HEK293 (cell line): ENCODE measurements at regions not wholly inside any gene's neighbourhood (a gene's known extent, or its start where the extent isn't known, plus 50 kb on each side); places are given as distances from the start of the nearest gene placed in this dataset.

Source experiments
- CTCF ChIP-seq: fragments of 450-650 bp; formaldehyde crosslinking; IDR thresholded peaks from 2 replicates; pipeline ENCODE4 v1.5.1; 2016; ENCODE audit warnings: missing biosample characterization, missing genetic modification characterization
- HOXC10 ChIP-seq: sonication (generic); formaldehyde crosslinking; IDR thresholded peaks from 2 replicates; pipeline ENCODE4 v1.8.1; 2023; ENCODE audit warnings: mild to moderate bottlenecking, missing genetic modification reagents
- MYNN ChIP-seq: fragments of 450-650 bp; formaldehyde crosslinking; IDR thresholded peaks from 2 replicates; pipeline ENCODE4 v1.5.1; 2016; ENCODE audit warnings: missing biosample characterization, missing genetic modification characterization, borderline replicate concordance
- ZNF501 ChIP-seq: fragments of 450-650 bp; formaldehyde crosslinking; IDR thresholded peaks from 2 replicates; pipeline ENCODE4 v1.5.1; 2016; ENCODE audit warnings: missing biosample characterization, missing genetic modification characterization
- ZNF585B ChIP-seq: fragments of 450-650 bp; formaldehyde crosslinking; IDR thresholded peaks from 2 replicates; pipeline ENCODE4 v1.5.1; 2016; ENCODE audit warnings: missing biosample characterization, missing genetic modification characterization
- ZNF785 ChIP-seq: fragments of 450-650 bp; formaldehyde crosslinking; IDR thresholded peaks from 2 replicates; pipeline ENCODE4 v1.5.1; 2016; ENCODE audit warnings: missing biosample characterization, missing genetic modification characterization
- TF ChIP-seq, protein P1 (sequence below): fragments of 450-650 bp; formaldehyde crosslinking; IDR thresholded peaks from 2 replicates; pipeline ENCODE4 v1.5.1; 2016; ENCODE audit warnings: missing biosample characterization, missing genetic modification characterization
- TF ChIP-seq, protein P2 (sequence below): fragments of 450-650 bp; formaldehyde crosslinking; IDR thresholded peaks from 2 replicates; pipeline ENCODE4 v1.5.1; 2016; ENCODE audit warnings: missing biosample characterization, missing genetic modification characterization, borderline replicate concordance
- TF ChIP-seq, protein P3 (sequence below): fragments of 450-650 bp; formaldehyde crosslinking; conservative IDR thresholded peaks from 2 replicates; pipeline ENCODE4 v1.5.1; 2016; ENCODE audit warnings: low read depth, missing biosample characterization, missing genetic modification characterization

- TF ChIP-seq CTCF (tag by site-specific recombination) (no peak), HOXC10 (CRISPR knock-in tag) (no peak), ZNF785 (tag by site-specific recombination) (no peak), ZNF501 (tag by site-specific recombination) (no peak), ZNF585B (no peak), MYNN (no peak)
- TF ChIP-seq, protein P1, sequence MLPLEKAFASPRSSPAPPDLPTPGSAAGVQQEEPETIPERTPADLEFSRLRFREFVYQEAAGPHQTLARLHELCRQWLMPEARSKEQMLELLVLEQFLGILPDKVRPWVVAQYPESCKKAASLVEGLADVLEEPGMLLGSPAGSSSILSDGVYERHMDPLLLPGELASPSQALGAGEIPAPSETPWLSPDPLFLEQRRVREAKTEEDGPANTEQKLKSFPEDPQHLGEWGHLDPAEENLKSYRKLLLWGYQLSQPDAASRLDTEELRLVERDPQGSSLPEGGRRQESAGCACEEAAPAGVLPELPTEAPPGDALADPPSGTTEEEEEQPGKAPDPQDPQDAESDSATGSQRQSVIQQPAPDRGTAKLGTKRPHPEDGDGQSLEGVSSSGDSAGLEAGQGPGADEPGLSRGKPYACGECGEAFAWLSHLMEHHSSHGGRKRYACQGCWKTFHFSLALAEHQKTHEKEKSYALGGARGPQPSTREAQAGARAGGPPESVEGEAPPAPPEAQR, result no peak
- TF ChIP-seq, protein P2, sequence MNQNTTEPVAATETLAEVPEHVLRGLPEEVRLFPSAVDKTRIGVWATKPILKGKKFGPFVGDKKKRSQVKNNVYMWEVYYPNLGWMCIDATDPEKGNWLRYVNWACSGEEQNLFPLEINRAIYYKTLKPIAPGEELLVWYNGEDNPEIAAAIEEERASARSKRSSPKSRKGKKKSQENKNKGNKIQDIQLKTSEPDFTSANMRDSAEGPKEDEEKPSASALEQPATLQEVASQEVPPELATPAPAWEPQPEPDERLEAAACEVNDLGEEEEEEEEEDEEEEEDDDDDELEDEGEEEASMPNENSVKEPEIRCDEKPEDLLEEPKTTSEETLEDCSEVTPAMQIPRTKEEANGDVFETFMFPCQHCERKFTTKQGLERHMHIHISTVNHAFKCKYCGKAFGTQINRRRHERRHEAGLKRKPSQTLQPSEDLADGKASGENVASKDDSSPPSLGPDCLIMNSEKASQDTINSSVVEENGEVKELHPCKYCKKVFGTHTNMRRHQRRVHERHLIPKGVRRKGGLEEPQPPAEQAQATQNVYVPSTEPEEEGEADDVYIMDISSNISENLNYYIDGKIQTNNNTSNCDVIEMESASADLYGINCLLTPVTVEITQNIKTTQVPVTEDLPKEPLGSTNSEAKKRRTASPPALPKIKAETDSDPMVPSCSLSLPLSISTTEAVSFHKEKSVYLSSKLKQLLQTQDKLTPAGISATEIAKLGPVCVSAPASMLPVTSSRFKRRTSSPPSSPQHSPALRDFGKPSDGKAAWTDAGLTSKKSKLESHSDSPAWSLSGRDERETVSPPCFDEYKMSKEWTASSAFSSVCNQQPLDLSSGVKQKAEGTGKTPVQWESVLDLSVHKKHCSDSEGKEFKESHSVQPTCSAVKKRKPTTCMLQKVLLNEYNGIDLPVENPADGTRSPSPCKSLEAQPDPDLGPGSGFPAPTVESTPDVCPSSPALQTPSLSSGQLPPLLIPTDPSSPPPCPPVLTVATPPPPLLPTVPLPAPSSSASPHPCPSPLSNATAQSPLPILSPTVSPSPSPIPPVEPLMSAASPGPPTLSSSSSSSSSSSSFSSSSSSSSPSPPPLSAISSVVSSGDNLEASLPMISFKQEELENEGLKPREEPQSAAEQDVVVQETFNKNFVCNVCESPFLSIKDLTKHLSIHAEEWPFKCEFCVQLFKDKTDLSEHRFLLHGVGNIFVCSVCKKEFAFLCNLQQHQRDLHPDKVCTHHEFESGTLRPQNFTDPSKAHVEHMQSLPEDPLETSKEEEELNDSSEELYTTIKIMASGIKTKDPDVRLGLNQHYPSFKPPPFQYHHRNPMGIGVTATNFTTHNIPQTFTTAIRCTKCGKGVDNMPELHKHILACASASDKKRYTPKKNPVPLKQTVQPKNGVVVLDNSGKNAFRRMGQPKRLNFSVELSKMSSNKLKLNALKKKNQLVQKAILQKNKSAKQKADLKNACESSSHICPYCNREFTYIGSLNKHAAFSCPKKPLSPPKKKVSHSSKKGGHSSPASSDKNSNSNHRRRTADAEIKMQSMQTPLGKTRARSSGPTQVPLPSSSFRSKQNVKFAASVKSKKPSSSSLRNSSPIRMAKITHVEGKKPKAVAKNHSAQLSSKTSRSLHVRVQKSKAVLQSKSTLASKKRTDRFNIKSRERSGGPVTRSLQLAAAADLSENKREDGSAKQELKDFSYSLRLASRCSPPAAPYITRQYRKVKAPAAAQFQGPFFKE, result no peak
- TF ChIP-seq, protein P3, sequence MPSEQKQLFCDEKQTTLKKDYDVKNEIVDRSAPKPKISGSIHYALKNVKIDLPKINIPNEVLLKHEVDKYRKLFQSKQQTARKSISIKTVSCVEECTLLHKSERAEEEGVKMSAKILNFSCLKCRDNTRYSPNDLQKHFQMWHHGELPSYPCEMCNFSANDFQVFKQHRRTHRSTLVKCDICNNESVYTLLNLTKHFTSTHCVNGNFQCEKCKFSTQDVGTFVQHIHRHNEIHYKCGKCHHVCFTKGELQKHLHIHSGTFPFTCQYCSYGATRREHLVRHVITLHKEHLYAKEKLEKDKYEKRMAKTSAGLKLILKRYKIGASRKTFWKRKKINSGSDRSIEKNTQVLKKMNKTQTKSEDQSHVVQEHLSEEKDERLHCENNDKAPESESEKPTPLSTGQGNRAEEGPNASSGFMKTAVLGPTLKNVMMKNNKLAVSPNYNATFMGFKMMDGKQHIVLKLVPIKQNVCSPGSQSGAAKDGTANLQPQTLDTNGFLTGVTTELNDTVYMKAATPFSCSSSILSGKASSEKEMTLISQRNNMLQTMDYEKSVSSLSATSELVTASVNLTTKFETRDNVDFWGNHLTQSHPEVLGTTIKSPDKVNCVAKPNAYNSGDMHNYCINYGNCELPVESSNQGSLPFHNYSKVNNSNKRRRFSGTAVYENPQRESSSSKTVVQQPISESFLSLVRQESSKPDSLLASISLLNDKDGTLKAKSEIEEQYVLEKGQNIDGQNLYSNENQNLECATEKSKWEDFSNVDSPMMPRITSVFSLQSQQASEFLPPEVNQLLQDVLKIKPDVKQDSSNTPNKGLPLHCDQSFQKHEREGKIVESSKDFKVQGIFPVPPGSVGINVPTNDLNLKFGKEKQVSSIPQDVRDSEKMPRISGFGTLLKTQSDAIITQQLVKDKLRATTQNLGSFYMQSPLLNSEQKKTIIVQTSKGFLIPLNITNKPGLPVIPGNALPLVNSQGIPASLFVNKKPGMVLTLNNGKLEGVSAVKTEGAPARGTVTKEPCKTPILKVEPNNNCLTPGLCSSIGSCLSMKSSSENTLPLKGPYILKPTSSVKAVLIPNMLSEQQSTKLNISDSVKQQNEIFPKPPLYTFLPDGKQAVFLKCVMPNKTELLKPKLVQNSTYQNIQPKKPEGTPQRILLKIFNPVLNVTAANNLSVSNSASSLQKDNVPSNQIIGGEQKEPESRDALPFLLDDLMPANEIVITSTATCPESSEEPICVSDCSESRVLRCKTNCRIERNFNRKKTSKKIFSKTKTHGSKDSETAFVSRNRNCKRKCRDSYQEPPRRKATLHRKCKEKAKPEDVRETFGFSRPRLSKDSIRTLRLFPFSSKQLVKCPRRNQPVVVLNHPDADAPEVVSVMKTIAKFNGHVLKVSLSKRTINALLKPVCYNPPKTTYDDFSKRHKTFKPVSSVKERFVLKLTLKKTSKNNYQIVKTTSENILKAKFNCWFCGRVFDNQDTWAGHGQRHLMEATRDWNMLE (tag by site-specific recombination), result no peak
Measured at GRCh38 chr2:67726416-67726815, 329.3 kb downstream of the ETAA1 start.
